H9 (cell line): ENCODE measurements at regions not wholly inside any gene's neighbourhood (a gene's known extent, or its start where the extent isn't known, plus 50 kb on each side); places are given as distances from the start of the nearest gene placed in this dataset.

ENCODE experiments used
- DNase-seq: peaks from one replicate; pipeline ENCODE4 v3.0.0-alpha.2; 2017
- H2AFZ ChIP-seq: one replicate; pipeline ENCODE4 v1.6.1; 2013; ENCODE audit warnings: mild to moderate bottlenecking, low read length, control low read depth, moderate library complexity
- H2AK5ac ChIP-seq: 2 replicates; pipeline ENCODE4 v1.6.1; 2013; ENCODE audit warnings: low read length, control low read depth, mixed read lengths; ENCODE audit not compliant: insufficient read length
- H2BK120ac ChIP-seq: one replicate; pipeline ENCODE4 v1.6.1; 2013; ENCODE audit warnings: low read depth, mild to moderate bottlenecking, low read length, control low read depth, inconsistent platforms; ENCODE audit not compliant: poor library complexity, severe bottlenecking
- H2BK12ac ChIP-seq: 2 replicates; pipeline ENCODE4 v1.6.1; 2013; ENCODE audit warnings: low read length, control low read depth, mixed read lengths, low read depth; ENCODE audit not compliant: insufficient read length
- H2BK15ac ChIP-seq: 2 replicates; pipeline ENCODE4 v1.6.1; 2013; ENCODE audit warnings: low read depth, low read length, control low read depth
- H2BK20ac ChIP-seq: one replicate; pipeline ENCODE4 v1.6.1; 2013; ENCODE audit warnings: low read depth, mild to moderate bottlenecking, low read length, control low read depth, inconsistent platforms; ENCODE audit not compliant: poor library complexity, severe bottlenecking
- H2BK5ac ChIP-seq: 2 replicates; pipeline ENCODE4 v1.6.1; 2013; ENCODE audit warnings: low read length, control low read depth, mixed read lengths; ENCODE audit not compliant: insufficient read length
- H3K14ac ChIP-seq: 2 replicates; pipeline ENCODE4 v1.6.1; 2013; ENCODE audit warnings: low read length, control low read depth; ENCODE audit not compliant: insufficient read depth
- H3K18ac ChIP-seq: 2 replicates; pipeline ENCODE4 v1.6.1; 2013; ENCODE audit warnings: low read depth, mild to moderate bottlenecking, mixed read lengths, low read length, control low read depth; ENCODE audit not compliant: insufficient read length
- H3K23ac ChIP-seq: 2 replicates; pipeline ENCODE4 v1.6.1; 2013; ENCODE audit warnings: low read length, control low read depth, mixed read lengths, low read depth; ENCODE audit not compliant: insufficient read length
- H3K23me2 ChIP-seq: 2 replicates; pipeline ENCODE4 v1.6.1; 2013; ENCODE audit warnings: low read depth, mild to moderate bottlenecking, mixed read lengths, low read length, control low read depth; ENCODE audit not compliant: insufficient read length, poor library complexity, severe bottlenecking
- H3K27ac ChIP-seq: 2 replicates; pipeline ENCODE4 v1.5.1; 2013; ENCODE audit warnings: low read length, control low read depth, mixed read lengths, low read depth; ENCODE audit not compliant: insufficient read length
- H3K27me3 ChIP-seq: 2 replicates; pipeline ENCODE4 v1.6.1; 2013; ENCODE audit warnings: low read length, control low read depth, inconsistent platforms; ENCODE audit not compliant: insufficient read depth
- H3K4ac ChIP-seq: 2 replicates; pipeline ENCODE4 v1.6.1; 2013; ENCODE audit warnings: low read depth, mild to moderate bottlenecking, control low read depth, inconsistent platforms, low read length, moderate library complexity
- H3K4me1 ChIP-seq: 2 replicates; pipeline ENCODE4 v1.6.1; 2013; ENCODE audit warnings: low read length, control low read depth, inconsistent platforms; ENCODE audit not compliant: insufficient read depth
- H3K4me2 ChIP-seq: 2 replicates; pipeline ENCODE4 v1.6.1; 2013; ENCODE audit warnings: low read length, control low read depth, mixed read lengths; ENCODE audit not compliant: insufficient read length, insufficient read depth
- H3K56ac ChIP-seq: 2 replicates; pipeline ENCODE4 v1.6.1; 2013; ENCODE audit warnings: low read depth, mild to moderate bottlenecking, mixed read lengths, low read length, control low read depth; ENCODE audit not compliant: insufficient read length
- H3K79me1 ChIP-seq: 2 replicates; pipeline ENCODE4 v1.6.1; 2013; ENCODE audit warnings: low read depth, mild to moderate bottlenecking, moderate library complexity, low read length, control low read depth, inconsistent platforms; ENCODE audit not compliant: insufficient read depth, poor library complexity, severe bottlenecking
- H3K79me2 ChIP-seq: 2 replicates; pipeline ENCODE4 v1.6.1; 2013; ENCODE audit warnings: low read length, control low read depth, inconsistent platforms; ENCODE audit not compliant: insufficient read depth
- H3K9ac ChIP-seq: 2 replicates; pipeline ENCODE4 v1.6.1; 2013; ENCODE audit warnings: low read length, control low read depth, mixed read lengths; ENCODE audit not compliant: insufficient read length; ENCODE audit errors: extremely low read depth
- H3K9me3 ChIP-seq: one replicate; pipeline ENCODE4 v1.6.1; 2013; ENCODE audit warnings: low read depth, low read length, inconsistent platforms; ENCODE audit not compliant: control insufficient read depth
- H3T11ph ChIP-seq: one replicate; pipeline ENCODE4 v1.6.1; 2013; ENCODE audit warnings: mild to moderate bottlenecking, low read length, control low read depth, inconsistent platforms
- H4K20me1 ChIP-seq: one replicate; pipeline ENCODE4 v1.6.1; 2013; ENCODE audit not compliant: control insufficient read depth, insufficient read length, insufficient read depth
- H4K5ac ChIP-seq: 2 replicates; pipeline ENCODE4 v1.6.1; 2013; ENCODE audit warnings: low read depth, mild to moderate bottlenecking, mixed read lengths, low read length, control low read depth; ENCODE audit not compliant: insufficient read length
- H4K8ac ChIP-seq: replicated peaks from 2 replicates; pipeline ENCODE4 v1.6.1; 2013; ENCODE audit warnings: low read length, control low read depth, mixed read lengths, low read depth; ENCODE audit not compliant: insufficient read length
- H4K91ac ChIP-seq: 2 replicates; pipeline ENCODE4 v1.6.1; 2013; ENCODE audit warnings: low read depth, mild to moderate bottlenecking, moderate library complexity, mixed read lengths, low read length, control low read depth; ENCODE audit not compliant: insufficient read length
- H3K27ac Mint-ChIP-seq, 3 experiments: 2 replicates in 2 of 3; 3 replicates in 1 of 3; pipeline ENCODE4 v1.8.0; 2020 to 2021; ENCODE audit warnings: mixed read lengths in 3 of 3, mild to moderate bottlenecking in 1 of 3, moderate library complexity in 1 of 3
- H3K27me3 Mint-ChIP-seq: 2 replicates; pipeline ENCODE4 v1.8.0; 2021; ENCODE audit warnings: low read depth, mild to moderate bottlenecking, moderate library complexity, mixed read lengths
- H3K36me3 Mint-ChIP-seq, 3 experiments: 2 replicates in 2 of 3; 3 replicates in 1 of 3; pipeline ENCODE4 v1.8.0; 2020 to 2021; ENCODE audit warnings: low read depth in 3 of 3, mixed read lengths in 3 of 3; ENCODE audit not compliant: insufficient read depth in 1 of 3
- H3K4me1 Mint-ChIP-seq, 2 experiments: 2 replicates each; pipeline ENCODE4 v1.8.0; 2020; ENCODE audit warnings: mixed read lengths in 2 of 2
- H3K4me3 Mint-ChIP-seq, 2 experiments: 2 replicates in 1 of 2; 3 replicates in 1 of 2; pipeline ENCODE4 v1.8.0; 2020 to 2021; ENCODE audit warnings: mild to moderate bottlenecking in 2 of 2, mixed read lengths in 2 of 2, moderate library complexity in 1 of 2
- H3K9me3 Mint-ChIP-seq, 2 experiments: 2 replicates in 1 of 2; 3 replicates in 1 of 2; pipeline ENCODE4 v1.8.0; 2020; ENCODE audit warnings: mild to moderate bottlenecking in 2 of 2, mixed read lengths in 2 of 2, moderate library complexity in 1 of 2
- WGBS: extraction: QIAGEN DNeasy Blood & Tissue Kit; methylation state at CpG from one replicate; pipeline ENCODE4 v1.1.7; 2013; ENCODE audit warnings: missing lambda C conversion rate, low lambda C conversion rate, mixed read lengths; ENCODE audit not compliant: insufficient read length; ENCODE audit errors: extremely low coverage; 5-methylcytosine and 5-hydroxymethylcytosine counted together
- TF ChIP-seq, protein P1 (sequence below): fragments of 200-600 bp; sonication (generic); conservative IDR thresholded peaks from 3 replicates; pipeline ENCODE4 v1.8.0; 2021; ENCODE audit warnings: antibody characterized with exemption, mild to moderate bottlenecking

DNA sequence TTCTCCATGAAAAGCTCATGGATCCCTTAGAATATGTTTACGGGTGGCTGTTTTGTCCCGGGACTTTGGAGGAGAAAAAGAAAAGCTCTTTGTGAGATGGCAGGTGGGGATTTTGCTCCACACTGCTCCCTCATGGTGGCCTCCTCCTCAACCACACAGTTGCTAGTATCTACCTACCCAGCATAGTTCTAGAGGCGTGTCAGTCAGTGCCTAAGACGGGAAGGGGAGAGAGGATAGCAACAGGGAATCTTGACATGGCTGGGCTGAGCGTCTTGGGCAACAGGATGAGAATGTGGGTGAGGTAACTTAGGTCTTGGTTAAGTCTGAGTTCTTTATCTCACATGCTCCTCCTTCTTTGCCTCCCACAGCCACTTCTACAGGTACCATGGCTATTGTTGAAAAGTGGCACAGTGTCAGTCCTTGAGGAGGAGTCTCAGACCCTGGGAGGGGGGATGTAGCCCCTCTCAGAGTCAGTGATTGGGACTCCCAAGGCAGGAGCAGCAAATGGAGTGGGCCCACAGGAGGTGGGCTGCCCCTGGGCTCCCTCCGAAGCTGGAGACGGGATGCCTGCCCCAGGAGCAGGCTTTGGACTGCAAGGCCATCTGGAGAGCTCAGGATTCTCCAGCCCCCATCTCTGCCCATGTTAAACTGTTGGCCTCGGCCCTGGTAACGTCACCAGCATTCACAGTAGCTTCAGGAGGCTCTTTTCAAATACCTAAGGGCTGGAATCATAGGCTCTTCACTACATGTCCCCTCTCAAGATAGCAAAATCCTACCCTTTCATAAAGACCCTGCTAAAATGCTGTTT, 75.4 kb downstream of the TENT5C start:
- no peak for DNase-seq

More for the DNA sequence above, 75.4 kb downstream of the TENT5C start:
- Histone ChIP-seq H4K5ac (no peak overlapping the region), H4K8ac (no peak overlapping the region), H4K20me1 (no peaks in the 10 kb centered on the region), H3K14ac (no peak overlapping the region), H3K79me1 (no peaks in the 10 kb centered on the region), H3K79me2 (no peaks in the 10 kb centered on the region), H3T11ph (no peak overlapping the region), H3K4me2 (no peak overlapping the region), H3K27me3 (no peaks in the 10 kb centered on the region), H3K9ac (no peak overlapping the region), H3K18ac (no peak overlapping the region), H3K27ac (no peak overlapping the region), H2BK5ac (no peak overlapping the region), H3K4ac (no peak overlapping the region), H3K23ac (no peak overlapping the region), H3K9me3 (no peaks in the 10 kb centered on the region), H2AK5ac (no peak overlapping the region), H2BK120ac (no peak overlapping the region), H3K23me2 (no peaks in the 10 kb centered on the region), H2BK20ac (no peak overlapping the region), H2BK12ac (no peak overlapping the region), H2BK15ac (no peak overlapping the region), H4K91ac (no peak overlapping the region), H3K4me1 (no peaks in the 10 kb centered on the region), H3K56ac (no peak overlapping the region), H2AFZ (no peak overlapping the region)
- H3K4me1 Mint-ChIP-seq, result peaks cover 13 to 23% of the 10 kb centered on the region in 2 experiments
- TF ChIP-seq, protein P1, sequence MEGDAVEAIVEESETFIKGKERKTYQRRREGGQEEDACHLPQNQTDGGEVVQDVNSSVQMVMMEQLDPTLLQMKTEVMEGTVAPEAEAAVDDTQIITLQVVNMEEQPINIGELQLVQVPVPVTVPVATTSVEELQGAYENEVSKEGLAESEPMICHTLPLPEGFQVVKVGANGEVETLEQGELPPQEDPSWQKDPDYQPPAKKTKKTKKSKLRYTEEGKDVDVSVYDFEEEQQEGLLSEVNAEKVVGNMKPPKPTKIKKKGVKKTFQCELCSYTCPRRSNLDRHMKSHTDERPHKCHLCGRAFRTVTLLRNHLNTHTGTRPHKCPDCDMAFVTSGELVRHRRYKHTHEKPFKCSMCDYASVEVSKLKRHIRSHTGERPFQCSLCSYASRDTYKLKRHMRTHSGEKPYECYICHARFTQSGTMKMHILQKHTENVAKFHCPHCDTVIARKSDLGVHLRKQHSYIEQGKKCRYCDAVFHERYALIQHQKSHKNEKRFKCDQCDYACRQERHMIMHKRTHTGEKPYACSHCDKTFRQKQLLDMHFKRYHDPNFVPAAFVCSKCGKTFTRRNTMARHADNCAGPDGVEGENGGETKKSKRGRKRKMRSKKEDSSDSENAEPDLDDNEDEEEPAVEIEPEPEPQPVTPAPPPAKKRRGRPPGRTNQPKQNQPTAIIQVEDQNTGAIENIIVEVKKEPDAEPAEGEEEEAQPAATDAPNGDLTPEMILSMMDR, result peak; percentile 44; the same call in 2 of the 3 replicates
- no peak overlapping the region for H3K27ac Mint-ChIP-seq
- no CpG with 5 or more reads among the region's 9 CpGs for WGBS
- no peak overlapping the region for H3K4me3 Mint-ChIP-seq
- H3K27me3 Mint-ChIP-seq, result no peaks in the 10 kb centered on the region
- H3K36me3 Mint-ChIP-seq, result no peaks in the 10 kb centered on the region
- no peaks in the 10 kb centered on the region for H3K9me3 Mint-ChIP-seq
